ENCODE measurements at regions not wholly inside any gene's neighbourhood (a gene's known extent, or its start where the extent isn't known, plus 50 kb on each side); places are given as distances from the start of the nearest gene placed in this dataset.

DNA sequence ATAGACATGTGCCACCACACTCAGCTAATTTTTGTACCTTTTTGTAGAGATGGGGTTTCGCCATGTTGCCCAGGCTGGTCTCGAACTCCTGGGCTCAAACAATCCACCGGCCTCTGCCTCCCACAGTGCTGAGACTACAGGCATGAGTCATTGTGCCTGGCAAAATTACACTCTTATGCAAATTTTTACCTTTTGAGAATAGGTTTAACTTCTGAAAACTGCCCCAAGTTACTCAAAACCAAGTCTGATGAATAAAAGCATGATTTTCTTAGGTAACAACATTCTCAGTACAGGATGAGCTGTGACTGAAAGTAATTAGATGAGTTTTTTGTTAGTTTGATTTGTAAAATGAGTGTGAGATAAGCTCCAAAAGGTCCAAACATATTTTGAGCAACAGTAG lies 166.0 kb downstream of the RPS29 start:
- no peak overlapping the region for H3K4me3 ChIP-seq (replicated peaks in 1 of 2; ENCODE audit: low read depth in 2 of 2, low read length in 2 of 2)
- DNase-seq (ENCODE audit: low read depth in 2 of 2): no peak
- TF ChIP-seq, protein P1, sequence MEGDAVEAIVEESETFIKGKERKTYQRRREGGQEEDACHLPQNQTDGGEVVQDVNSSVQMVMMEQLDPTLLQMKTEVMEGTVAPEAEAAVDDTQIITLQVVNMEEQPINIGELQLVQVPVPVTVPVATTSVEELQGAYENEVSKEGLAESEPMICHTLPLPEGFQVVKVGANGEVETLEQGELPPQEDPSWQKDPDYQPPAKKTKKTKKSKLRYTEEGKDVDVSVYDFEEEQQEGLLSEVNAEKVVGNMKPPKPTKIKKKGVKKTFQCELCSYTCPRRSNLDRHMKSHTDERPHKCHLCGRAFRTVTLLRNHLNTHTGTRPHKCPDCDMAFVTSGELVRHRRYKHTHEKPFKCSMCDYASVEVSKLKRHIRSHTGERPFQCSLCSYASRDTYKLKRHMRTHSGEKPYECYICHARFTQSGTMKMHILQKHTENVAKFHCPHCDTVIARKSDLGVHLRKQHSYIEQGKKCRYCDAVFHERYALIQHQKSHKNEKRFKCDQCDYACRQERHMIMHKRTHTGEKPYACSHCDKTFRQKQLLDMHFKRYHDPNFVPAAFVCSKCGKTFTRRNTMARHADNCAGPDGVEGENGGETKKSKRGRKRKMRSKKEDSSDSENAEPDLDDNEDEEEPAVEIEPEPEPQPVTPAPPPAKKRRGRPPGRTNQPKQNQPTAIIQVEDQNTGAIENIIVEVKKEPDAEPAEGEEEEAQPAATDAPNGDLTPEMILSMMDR (IDR thresholded peaks at IDR 0.05; ENCODE audit: low read depth, low read length): no peak

DNA sequence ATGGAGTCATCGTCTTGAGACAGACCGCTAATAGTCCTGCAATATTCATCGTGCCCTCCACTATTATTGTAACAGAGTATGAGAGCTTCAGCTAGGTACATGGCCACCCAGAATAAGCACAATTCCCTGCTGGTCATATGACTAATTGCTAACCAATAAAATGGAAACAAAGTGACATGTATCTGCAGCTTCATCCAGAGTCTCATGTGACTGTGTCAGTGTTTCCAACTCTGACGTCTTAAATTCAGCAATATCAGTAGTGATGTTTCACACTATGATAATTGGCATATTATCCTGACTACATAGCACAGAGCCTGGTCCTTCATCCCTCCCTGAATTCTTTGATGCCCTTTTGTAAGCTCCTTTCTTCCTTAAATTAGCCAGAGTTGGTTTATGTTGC lies 167.4 kb downstream of the RPS29 start:
- peak in 1 of 2 donors; percentile 12 for DNase-seq (ENCODE audit: low read depth in 2 of 2)
- no peak overlapping the region for H3K4me3 ChIP-seq (replicated peaks in 1 of 2; ENCODE audit: low read depth in 2 of 2, low read length in 2 of 2)
- TF ChIP-seq, protein P1 (IDR thresholded peaks at IDR 0.05; ENCODE audit: low read depth, low read length): no peak

DNA sequence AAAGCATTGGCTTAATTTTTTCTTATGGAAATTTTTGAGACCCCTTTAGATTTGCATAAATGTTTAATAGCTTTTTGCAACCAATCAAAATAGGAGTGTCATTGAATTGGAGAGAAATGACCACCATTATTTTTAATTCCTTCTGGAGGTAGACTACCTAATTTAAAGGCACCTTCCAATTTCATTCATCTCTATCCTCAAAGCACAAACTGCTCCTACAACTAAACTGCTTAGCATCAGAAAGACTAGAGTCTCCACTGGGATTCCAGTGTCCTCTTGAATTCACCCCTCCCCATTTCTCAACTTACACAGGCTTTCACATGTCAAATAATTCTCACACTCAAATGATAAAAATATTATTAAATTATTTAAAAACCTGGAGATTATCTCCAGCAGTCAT lies 168.4 kb downstream of the RPS29 start:
- TF ChIP-seq, protein P1 (IDR thresholded peaks at IDR 0.05; ENCODE audit: low read depth, low read length): no peak
- H3K4me3 ChIP-seq (replicated peaks in 1 of 2; ENCODE audit: low read depth in 2 of 2, low read length in 2 of 2): no peak overlapping the region
- DNase-seq (ENCODE audit: low read depth in 2 of 2): no peak

DNA sequence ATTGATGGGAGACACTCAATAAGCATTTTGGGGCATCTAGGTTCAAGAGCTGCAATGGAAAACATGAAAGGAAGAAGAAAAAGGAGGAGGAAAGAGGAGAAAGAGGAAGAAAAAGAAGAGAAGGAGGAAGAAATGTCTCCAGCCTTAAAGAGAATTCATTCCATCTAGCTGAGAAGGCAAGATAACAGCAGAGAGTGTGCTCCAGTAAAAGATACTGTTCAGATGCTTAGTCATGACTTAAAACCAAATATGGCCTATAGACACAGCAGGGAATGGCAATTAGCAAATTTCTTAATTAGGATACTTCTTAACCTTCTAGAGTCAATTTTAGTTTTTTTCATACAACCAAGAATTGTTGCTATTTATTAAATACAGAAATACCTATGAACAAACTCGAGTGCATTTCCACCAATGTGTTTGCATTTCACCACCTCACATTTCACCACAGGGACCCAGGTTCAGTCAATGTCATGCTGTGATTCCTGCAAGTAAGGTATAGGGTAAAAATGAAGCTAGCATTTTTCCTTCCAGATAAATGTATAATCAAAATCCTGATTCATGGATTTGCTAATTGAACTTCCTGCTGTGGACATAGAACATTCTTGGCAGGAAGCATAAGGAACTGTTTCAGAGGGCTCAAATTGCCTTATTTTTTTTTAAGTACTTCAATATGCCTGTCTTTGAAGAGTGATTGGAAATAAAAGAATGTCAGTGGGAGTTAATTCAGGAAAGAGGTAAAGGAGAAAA lies 177.8 kb downstream of the RPS29 start:
- H3K4me3 ChIP-seq (replicated peaks in 1 of 2; ENCODE audit: low read depth in 2 of 2, low read length in 2 of 2): no peak overlapping the region
- TF ChIP-seq, protein P1 (IDR thresholded peaks at IDR 0.05; ENCODE audit: low read depth, low read length): no peak
- peak; percentile 31 to 48 for DNase-seq (ENCODE audit: low read depth in 2 of 2)

DNA sequence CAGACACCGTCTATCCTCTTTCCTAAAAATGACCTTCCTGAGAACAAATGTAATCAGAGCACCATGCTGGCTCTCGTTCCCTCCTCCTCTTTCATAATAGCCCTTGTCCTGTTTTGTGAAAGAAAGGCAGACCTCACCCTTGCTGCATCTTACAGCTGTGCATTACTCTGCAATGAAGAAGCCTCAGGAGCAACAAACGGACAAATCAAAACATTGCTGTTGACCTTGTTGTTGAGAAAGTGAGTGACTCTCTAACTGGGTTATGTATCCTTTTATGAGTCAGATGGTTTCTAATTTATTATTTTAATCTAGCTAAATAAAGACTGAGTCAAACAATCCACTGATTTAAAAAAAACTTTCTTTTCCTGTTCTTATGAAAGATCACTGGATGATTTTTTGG lies 180.9 kb downstream of the RPS29 start:
- no peak overlapping the region for H3K4me3 ChIP-seq (replicated peaks in 1 of 2; ENCODE audit: low read depth in 2 of 2, low read length in 2 of 2)
- TF ChIP-seq, protein P1 (IDR thresholded peaks at IDR 0.05; ENCODE audit: low read depth, low read length): no peak
- DNase-seq (ENCODE audit: low read depth in 2 of 2): peak; percentile 69 to 97

DNA sequence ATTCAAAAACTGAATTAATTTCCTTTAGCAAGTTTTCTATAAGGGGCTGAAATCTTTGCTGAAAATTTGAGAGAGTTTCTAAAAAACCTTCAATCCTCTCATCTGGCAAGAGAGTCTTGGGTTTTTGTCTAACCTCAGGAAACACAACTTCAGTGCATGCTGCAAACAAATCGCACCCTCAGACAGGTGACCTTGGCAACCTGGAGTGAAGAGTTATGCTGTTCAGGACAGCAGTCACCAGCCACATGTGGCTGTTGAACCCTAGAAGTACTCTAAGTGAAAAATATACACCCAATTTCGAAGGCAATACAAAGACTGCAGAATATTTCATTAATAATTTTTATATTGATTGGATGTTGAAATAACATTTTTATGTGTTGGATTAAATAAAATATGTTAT lies 184.8 kb downstream of the RPS29 start:
- no peak overlapping the region for H3K4me3 ChIP-seq (replicated peaks in 1 of 2; ENCODE audit: low read depth in 2 of 2, low read length in 2 of 2)
- no peak for DNase-seq (ENCODE audit: low read depth in 2 of 2)
- TF ChIP-seq, protein P1 (IDR thresholded peaks at IDR 0.05; ENCODE audit: low read depth, low read length): no peak

DNA sequence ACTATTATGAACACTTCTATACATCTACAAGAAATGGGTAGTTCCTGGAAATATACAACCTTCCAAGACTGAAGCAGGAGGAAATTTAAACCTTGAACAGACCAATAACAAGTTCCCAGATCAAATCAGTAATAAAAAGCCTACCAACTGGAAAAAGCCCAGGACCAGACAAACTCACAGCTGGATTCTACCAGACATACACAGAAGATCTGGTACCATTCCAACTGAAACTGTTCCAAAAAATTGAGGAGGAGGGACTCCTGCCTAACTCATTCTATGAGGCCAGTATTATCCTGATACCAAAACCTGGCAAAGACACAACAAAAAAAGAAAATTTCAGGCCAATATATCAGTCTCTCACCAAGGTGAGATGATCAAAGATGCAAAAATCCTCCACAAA lies 189.4 kb downstream of the RPS29 start:
- TF ChIP-seq, protein P1 (IDR thresholded peaks at IDR 0.05; ENCODE audit: low read depth, low read length): no peak
- H3K4me3 ChIP-seq (replicated peaks in 1 of 2; ENCODE audit: low read depth in 2 of 2, low read length in 2 of 2): no peak overlapping the region
- peak in 1 of 2 donors; percentile 1 for DNase-seq (ENCODE audit: low read depth in 2 of 2)
